DOHH2 (cell line): ENCODE measurements at regions not wholly inside any gene's neighbourhood (a gene's known extent, or its start where the extent isn't known, plus 50 kb on each side); places are given as distances from the start of the nearest gene placed in this dataset.

Experiments used
- EZH2phosphoT487 ChIP-seq: fragments of 200-600 bp; sonication (generic); IDR thresholded peaks from 2 replicates; pipeline ENCODE4 v1.6.1; 2017; ENCODE audit warnings: borderline replicate concordance, mild to moderate bottlenecking, antibody characterized with exemption, low read length, moderate library complexity, mixed read lengths
- TF ChIP-seq, protein P1 (sequence below): fragments of 200-600 bp; sonication (generic); IDR thresholded peaks from one replicate; pipeline ENCODE4 v1.5.1; 2014; ENCODE audit warnings: antibody characterized with exemption, mild to moderate bottlenecking, low read depth, low read length; ENCODE audit not compliant: poor library complexity, severe bottlenecking

- TF ChIP-seq, protein P1, sequence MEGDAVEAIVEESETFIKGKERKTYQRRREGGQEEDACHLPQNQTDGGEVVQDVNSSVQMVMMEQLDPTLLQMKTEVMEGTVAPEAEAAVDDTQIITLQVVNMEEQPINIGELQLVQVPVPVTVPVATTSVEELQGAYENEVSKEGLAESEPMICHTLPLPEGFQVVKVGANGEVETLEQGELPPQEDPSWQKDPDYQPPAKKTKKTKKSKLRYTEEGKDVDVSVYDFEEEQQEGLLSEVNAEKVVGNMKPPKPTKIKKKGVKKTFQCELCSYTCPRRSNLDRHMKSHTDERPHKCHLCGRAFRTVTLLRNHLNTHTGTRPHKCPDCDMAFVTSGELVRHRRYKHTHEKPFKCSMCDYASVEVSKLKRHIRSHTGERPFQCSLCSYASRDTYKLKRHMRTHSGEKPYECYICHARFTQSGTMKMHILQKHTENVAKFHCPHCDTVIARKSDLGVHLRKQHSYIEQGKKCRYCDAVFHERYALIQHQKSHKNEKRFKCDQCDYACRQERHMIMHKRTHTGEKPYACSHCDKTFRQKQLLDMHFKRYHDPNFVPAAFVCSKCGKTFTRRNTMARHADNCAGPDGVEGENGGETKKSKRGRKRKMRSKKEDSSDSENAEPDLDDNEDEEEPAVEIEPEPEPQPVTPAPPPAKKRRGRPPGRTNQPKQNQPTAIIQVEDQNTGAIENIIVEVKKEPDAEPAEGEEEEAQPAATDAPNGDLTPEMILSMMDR: no peak
- no peak for TF ChIP-seq EZH2phosphoT487
Observed at GRCh38 chr6:68059261-68059660, 575.8 kb upstream of the ADGRB3 start.
